Loucy (cell line): ENCODE measurements at regions not wholly inside any gene's neighbourhood (a gene's known extent, or its start where the extent isn't known, plus 50 kb on each side); places are given as distances from the start of the nearest gene placed in this dataset.

Experiments
- H2AFZ ChIP-seq: fragments of 200-600 bp; sonication (generic); 2 replicates; pipeline ENCODE4 v1.6.0; 2016; ENCODE audit warnings: antibody characterized with exemption, mild to moderate bottlenecking, low read length, moderate library complexity
- H3F3A ChIP-seq: fragments of 200-600 bp; 2 replicates; pipeline ENCODE4 v1.6.0; 2016; ENCODE audit warnings: antibody characterized with exemption, low read depth, mild to moderate bottlenecking
- H3K27me3 ChIP-seq: fragments of 200-600 bp; sonication (generic); 2 replicates; pipeline ENCODE4 v1.6.1; 2014; ENCODE audit warnings: low read length, mild to moderate bottlenecking; ENCODE audit not compliant: insufficient read depth, poor library complexity, severe bottlenecking
- H3K36me3 ChIP-seq: fragments of 200-600 bp; sonication (generic); 2 replicates; pipeline ENCODE4 v1.6.1; 2016; ENCODE audit warnings: low read length; ENCODE audit not compliant: insufficient read depth
- H3K4me1 ChIP-seq: fragments of 200-600 bp; sonication (generic); 2 replicates; pipeline ENCODE4 v1.5.1; 2014; ENCODE audit warnings: low read length, mild to moderate bottlenecking; ENCODE audit not compliant: insufficient read depth, poor library complexity, severe bottlenecking
- H3K4me2 ChIP-seq: fragments of 200-600 bp; sonication (generic); 2 replicates; pipeline ENCODE4 v1.6.0; 2014; ENCODE audit warnings: antibody characterized with exemption, low read length, low read depth, mild to moderate bottlenecking; ENCODE audit not compliant: poor library complexity, severe bottlenecking
- H3K4me3 ChIP-seq: fragments of 200-600 bp; sonication (generic); 2 replicates; pipeline ENCODE4 v1.5.1; 2014; ENCODE audit warnings: low read length, mild to moderate bottlenecking, mixed read lengths; ENCODE audit not compliant: poor library complexity, severe bottlenecking
- H3K79me2 ChIP-seq: fragments of 200-600 bp; sonication (generic); 2 replicates; pipeline ENCODE4 v1.6.1; 2014; ENCODE audit warnings: low read length; ENCODE audit not compliant: insufficient read depth
- H3K9ac ChIP-seq: fragments of 200-600 bp; sonication (generic); 2 replicates; pipeline ENCODE4 v1.6.0; 2014; ENCODE audit warnings: mild to moderate bottlenecking, low read depth, low read length, moderate library complexity; ENCODE audit not compliant: poor library complexity, severe bottlenecking
- H3K9me2 ChIP-seq: fragments of 200-600 bp; sonication (generic); replicated peaks from 2 replicates; pipeline ENCODE4 v1.6.1; 2016; ENCODE audit warnings: low read depth, low read length, mixed read lengths
- H3K9me3 ChIP-seq: fragments of 200-600 bp; sonication (generic); 2 replicates; pipeline ENCODE4 v1.6.1; 2014; ENCODE audit warnings: mild to moderate bottlenecking, antibody characterized with exemption, low read length, low read depth; ENCODE audit not compliant: insufficient read depth
- H4K20me1 ChIP-seq: fragments of 200-600 bp; sonication (generic); 2 replicates; pipeline ENCODE4 v1.6.0; 2014; ENCODE audit warnings: antibody characterized with exemption, low read length, mild to moderate bottlenecking; ENCODE audit not compliant: insufficient read depth, poor library complexity, severe bottlenecking
- EZH2phosphoT487 ChIP-seq: fragments of 200-600 bp; IDR thresholded peaks from 2 replicates; pipeline ENCODE4 v1.6.1; 2018; ENCODE audit warnings: antibody characterized with exemption, mild to moderate bottlenecking, moderate library complexity, borderline replicate concordance
- TF ChIP-seq, protein P1 (sequence below): fragments of 200-600 bp; sonication (generic); conservative IDR thresholded peaks from 2 replicates; pipeline ENCODE4 v1.5.1; 2014; ENCODE audit warnings: mild to moderate bottlenecking, antibody characterized with exemption, low read length

DNA sequence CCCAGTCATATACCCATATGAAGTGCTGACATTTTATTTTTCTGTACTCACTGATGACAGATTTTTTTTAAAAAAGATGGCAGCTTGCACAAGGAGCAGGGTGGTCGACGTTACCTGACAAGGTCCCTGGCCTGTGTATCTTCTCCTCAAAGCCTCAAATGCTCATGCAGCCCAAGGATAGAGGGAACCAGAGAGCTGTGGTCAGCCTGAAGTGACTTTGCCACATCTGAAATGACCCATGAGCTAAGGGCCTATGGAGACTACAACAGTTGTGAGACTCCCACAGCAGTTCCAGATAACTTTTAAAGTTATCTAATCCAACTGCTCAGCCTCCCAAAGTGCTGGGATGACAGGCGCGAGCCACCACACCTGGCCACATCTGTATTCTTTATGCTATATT is 131.1 kb downstream of the GLUL start:
- no peak overlapping the region for H2AFZ ChIP-seq
- peaks cover 15% of the 10 kb centered on the region for H3F3A ChIP-seq
- H3K27me3 ChIP-seq: no peaks in the 10 kb centered on the region
- H4K20me1 ChIP-seq: no peaks in the 10 kb centered on the region
- H3K9me2 ChIP-seq: no peaks in the 10 kb centered on the region
- no peaks in the 10 kb centered on the region for H3K79me2 ChIP-seq
- no peaks in the 10 kb centered on the region for H3K9me3 ChIP-seq
- no peaks in the 10 kb centered on the region for H3K36me3 ChIP-seq
- peak overlapping the region; percentile 66 for H3K4me3 ChIP-seq
- peak overlapping the region; percentile 83 for H3K4me2 ChIP-seq
- no peak for TF ChIP-seq EZH2phosphoT487
- TF ChIP-seq, protein P1, sequence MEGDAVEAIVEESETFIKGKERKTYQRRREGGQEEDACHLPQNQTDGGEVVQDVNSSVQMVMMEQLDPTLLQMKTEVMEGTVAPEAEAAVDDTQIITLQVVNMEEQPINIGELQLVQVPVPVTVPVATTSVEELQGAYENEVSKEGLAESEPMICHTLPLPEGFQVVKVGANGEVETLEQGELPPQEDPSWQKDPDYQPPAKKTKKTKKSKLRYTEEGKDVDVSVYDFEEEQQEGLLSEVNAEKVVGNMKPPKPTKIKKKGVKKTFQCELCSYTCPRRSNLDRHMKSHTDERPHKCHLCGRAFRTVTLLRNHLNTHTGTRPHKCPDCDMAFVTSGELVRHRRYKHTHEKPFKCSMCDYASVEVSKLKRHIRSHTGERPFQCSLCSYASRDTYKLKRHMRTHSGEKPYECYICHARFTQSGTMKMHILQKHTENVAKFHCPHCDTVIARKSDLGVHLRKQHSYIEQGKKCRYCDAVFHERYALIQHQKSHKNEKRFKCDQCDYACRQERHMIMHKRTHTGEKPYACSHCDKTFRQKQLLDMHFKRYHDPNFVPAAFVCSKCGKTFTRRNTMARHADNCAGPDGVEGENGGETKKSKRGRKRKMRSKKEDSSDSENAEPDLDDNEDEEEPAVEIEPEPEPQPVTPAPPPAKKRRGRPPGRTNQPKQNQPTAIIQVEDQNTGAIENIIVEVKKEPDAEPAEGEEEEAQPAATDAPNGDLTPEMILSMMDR: no peak
- H3K4me1 ChIP-seq: peaks cover 84% of the 10 kb centered on the region
- peak overlapping the region; percentile 78 for H3K9ac ChIP-seq

DNA sequence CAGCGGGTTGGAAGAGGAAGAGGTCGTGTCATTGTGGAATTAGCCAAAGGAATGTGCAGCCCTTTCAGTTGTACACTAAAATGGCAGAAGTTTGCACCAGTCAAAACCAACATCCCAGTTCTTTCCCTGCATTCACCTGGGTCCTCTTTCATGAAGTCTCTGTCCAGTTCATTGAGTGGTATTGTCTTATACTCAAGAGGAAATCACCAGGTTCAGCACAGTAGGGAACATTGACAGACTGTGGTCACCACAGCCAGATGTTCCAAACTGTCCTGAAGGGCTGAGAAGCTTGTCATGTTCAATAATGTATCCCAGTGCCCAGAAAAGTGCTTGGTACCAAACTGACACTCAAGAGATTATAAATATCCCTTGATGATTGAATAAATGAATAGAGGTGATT is 131.6 kb downstream of the GLUL start:
- Histone ChIP-seq H2AFZ (no peak overlapping the region), H4K20me1 (no peaks in the 10 kb centered on the region), H3K9me3 (no peaks in the 10 kb centered on the region), H3F3A (peaks cover 15% of the 10 kb centered on the region), H3K4me3 (peak overlapping the region; percentile 66), H3K36me3 (no peaks in the 10 kb centered on the region), H3K79me2 (no peaks in the 10 kb centered on the region), H3K9me2 (no peaks in the 10 kb centered on the region), H3K4me2 (peak overlapping the region; percentile 83), H3K4me1 (peaks cover 89% of the 10 kb centered on the region), H3K27me3 (no peaks in the 10 kb centered on the region), H3K9ac (peak overlapping the region; percentile 78)
- TF ChIP-seq, protein P1: no peak
- no peak for TF ChIP-seq EZH2phosphoT487

DNA sequence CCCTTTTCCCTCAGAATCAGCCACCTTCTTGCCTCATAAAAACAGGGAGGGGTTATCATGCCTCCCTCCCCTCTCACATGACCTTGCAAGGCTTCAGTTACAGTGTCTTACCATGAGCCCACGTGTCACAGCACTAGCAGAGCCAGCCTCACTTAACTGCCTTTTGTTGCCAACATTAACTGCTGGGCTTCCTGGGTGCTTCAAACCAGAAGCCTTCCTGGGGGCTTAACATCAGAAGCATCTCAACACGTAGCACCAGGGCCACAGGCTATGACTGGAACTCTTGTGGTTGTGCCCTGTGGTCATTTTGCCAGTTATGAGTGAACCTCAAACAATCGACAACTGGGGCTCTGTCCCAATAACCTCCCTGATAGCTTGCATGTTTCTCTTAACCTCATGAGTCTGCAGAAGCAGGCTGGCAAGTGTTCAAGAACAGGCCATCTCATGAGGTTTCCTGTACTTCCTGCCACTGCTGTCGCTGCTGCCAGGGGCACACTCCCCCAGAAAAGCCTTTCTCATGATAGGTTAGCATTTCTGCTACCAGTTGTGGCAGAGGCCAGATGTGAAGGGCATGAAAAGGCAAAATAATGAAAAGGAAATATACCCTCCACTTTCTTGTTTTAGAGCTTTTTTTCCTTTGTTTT is 132.2 kb downstream of the GLUL start:
- no peaks in the 10 kb centered on the region for H4K20me1 ChIP-seq
- H3K9me2 ChIP-seq: no peaks in the 10 kb centered on the region
- H2AFZ ChIP-seq: no peak overlapping the region
- H3K36me3 ChIP-seq: no peaks in the 10 kb centered on the region
- no peaks in the 10 kb centered on the region for H3K9me3 ChIP-seq
- H3K4me1 ChIP-seq: peaks cover 84% of the 10 kb centered on the region
- TF ChIP-seq, protein P1: no peak
- no peak for TF ChIP-seq EZH2phosphoT487
- peak overlapping the region; percentile 78 for H3K9ac ChIP-seq
- H3K4me2 ChIP-seq: peak overlapping the region; percentile 83
- no peaks in the 10 kb centered on the region for H3K79me2 ChIP-seq
- peak overlapping the region; percentile 66 for H3K4me3 ChIP-seq
- H3K27me3 ChIP-seq: no peaks in the 10 kb centered on the region
- H3F3A ChIP-seq: peaks cover 15% of the 10 kb centered on the region
